Cardiac muscle cell (in vitro differentiated cells and primary cell): ENCODE measurements at regions not wholly inside any gene's neighbourhood (a gene's known extent, or its start where the extent isn't known, plus 50 kb on each side); places are given as distances from the start of the nearest gene placed in this dataset.

ENCODE experiments used
- DNase-seq, 2 donors: peaks; one replicate each; pipeline versions ENCODE4 v3.0.0 to v3.0.0-alpha.2; 2010 to 2017; ENCODE audit warnings: low read depth in 1 of 2, low spot score in 1 of 2
- H3K27ac ChIP-seq: fragments of 200-600 bp; sonication (generic); 2 replicates; pipeline ENCODE4 v1.5.1; 2016
- H3K27me3 ChIP-seq: fragments of 200-600 bp; sonication (generic); 2 replicates; pipeline ENCODE4 v1.6.0; 2016; ENCODE audit warnings: control low read depth
- H3K36me3 ChIP-seq: fragments of 200-600 bp; sonication (generic); 2 replicates; pipeline ENCODE4 v1.5.1; 2016; ENCODE audit warnings: control low read depth
- H3K4me1 ChIP-seq: fragments of 200-600 bp; sonication (generic); 2 replicates; pipeline ENCODE4 v1.8.1; 2017; ENCODE audit warnings: low read depth, mild to moderate bottlenecking, mixed run types
- H3K4me3 ChIP-seq: fragments of 200-600 bp; sonication (generic); 2 replicates; pipeline ENCODE4 v1.5.1; 2016; ENCODE audit warnings: mild to moderate bottlenecking
- H3K9me3 ChIP-seq: fragments of 200-600 bp; sonication (generic); 2 replicates; pipeline ENCODE4 v1.5.1; 2017; ENCODE audit warnings: low read depth, mild to moderate bottlenecking, control low read depth
- TF ChIP-seq, protein P1 (sequence below): IDR thresholded peaks from 2 replicates; pipeline ENCODE4 v1.5.1; 2012; ENCODE audit warnings: low read depth, mild to moderate bottlenecking, low read length

DNA sequence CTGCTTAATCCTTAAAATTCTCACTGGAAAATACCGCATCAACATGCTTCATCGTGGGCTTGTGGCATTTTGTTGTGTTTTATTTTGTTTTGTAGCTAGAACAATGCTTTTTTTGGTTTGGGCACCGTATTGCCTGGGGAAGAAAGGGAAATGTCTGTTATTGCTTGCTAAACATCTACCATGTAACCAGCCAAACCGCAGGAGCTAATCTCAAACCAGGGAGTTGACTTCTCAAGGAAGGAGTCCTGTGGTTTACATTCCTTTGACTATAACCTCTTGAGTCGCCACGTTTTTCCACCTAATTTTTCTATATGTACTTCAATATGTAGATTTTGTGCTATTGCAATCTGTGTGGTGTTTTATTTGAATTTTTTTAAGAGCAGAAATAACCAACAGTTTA lies 593.5 kb upstream of the SOX9 start:
- DNase-seq = peak in 1 of 2 donors; percentile 36
- no peaks in the 10 kb centered on the region for H3K36me3 ChIP-seq
- TF ChIP-seq, protein P1, sequence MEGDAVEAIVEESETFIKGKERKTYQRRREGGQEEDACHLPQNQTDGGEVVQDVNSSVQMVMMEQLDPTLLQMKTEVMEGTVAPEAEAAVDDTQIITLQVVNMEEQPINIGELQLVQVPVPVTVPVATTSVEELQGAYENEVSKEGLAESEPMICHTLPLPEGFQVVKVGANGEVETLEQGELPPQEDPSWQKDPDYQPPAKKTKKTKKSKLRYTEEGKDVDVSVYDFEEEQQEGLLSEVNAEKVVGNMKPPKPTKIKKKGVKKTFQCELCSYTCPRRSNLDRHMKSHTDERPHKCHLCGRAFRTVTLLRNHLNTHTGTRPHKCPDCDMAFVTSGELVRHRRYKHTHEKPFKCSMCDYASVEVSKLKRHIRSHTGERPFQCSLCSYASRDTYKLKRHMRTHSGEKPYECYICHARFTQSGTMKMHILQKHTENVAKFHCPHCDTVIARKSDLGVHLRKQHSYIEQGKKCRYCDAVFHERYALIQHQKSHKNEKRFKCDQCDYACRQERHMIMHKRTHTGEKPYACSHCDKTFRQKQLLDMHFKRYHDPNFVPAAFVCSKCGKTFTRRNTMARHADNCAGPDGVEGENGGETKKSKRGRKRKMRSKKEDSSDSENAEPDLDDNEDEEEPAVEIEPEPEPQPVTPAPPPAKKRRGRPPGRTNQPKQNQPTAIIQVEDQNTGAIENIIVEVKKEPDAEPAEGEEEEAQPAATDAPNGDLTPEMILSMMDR = no peak

GRCh38 chr17:71528210-71528609 lies 592.6 kb upstream of the SOX9 start:
- no peaks in the 10 kb centered on the region for H3K27me3 ChIP-seq
- TF ChIP-seq, protein P1 = no peak
- H3K27ac ChIP-seq = no peak overlapping the region
- H3K4me1 ChIP-seq = no peaks in the 10 kb centered on the region
- no peaks in the 10 kb centered on the region for H3K9me3 ChIP-seq
- no peaks in the 10 kb centered on the region for H3K36me3 ChIP-seq
- H3K4me3 ChIP-seq = no peak overlapping the region
- DNase-seq = no peak

More for the DNA sequence above, 593.5 kb upstream of the SOX9 start:
- Histone ChIP-seq H3K4me1 (no peaks in the 10 kb centered on the region), H3K4me3 (no peak overlapping the region), H3K9me3 (no peaks in the 10 kb centered on the region), H3K27me3 (no peaks in the 10 kb centered on the region), H3K27ac (no peak overlapping the region)

- H3K36me3 ChIP-seq = no peaks in the 10 kb centered on the region
- TF ChIP-seq, protein P1 = no peak
- DNase-seq = no peak
- H3K27ac ChIP-seq = no peak overlapping the region
- H3K4me1 ChIP-seq = no peaks in the 10 kb centered on the region
- no peaks in the 10 kb centered on the region for H3K27me3 ChIP-seq
- no peak overlapping the region for H3K4me3 ChIP-seq
- H3K9me3 ChIP-seq = no peaks in the 10 kb centered on the region
These were observed 590.6 kb upstream of the SOX9 start for GRCh38 chr17:71530248-71530647.

DNA sequence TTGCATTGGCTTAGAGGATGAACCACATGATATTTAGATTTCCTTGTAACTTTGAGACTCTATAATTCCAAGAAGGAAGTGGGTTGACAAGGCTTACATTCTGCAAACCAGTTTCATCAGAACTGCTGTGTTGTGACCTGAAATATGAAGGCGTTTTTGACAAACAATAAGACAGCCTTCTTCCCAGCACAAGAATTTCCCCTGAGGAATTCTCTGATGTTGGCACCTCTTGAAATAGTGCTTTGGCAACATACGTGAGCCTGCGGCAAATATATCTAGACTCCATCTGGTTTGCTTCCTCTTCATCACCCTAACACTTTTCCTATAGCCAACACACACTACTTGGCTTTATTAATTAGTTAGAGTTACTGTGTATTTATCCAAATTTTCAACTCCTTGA lies 585.5 kb upstream of the SOX9 start:
- Histone ChIP-seq H3K27me3 (no peaks in the 10 kb centered on the region), H3K27ac (no peak overlapping the region), H3K4me3 (no peak overlapping the region), H3K9me3 (no peaks in the 10 kb centered on the region), H3K36me3 (no peaks in the 10 kb centered on the region), H3K4me1 (no peaks in the 10 kb centered on the region)
- DNase-seq = no peak
- TF ChIP-seq, protein P1 = no peak

GRCh38 chr17:71546419-71546818 lies 574.4 kb upstream of the SOX9 start:
- Histone ChIP-seq H3K36me3 (no peaks in the 10 kb centered on the region), H3K4me1 (no peaks in the 10 kb centered on the region), H3K4me3 (no peak overlapping the region), H3K27me3 (no peaks in the 10 kb centered on the region), H3K27ac (no peak overlapping the region), H3K9me3 (no peaks in the 10 kb centered on the region)
- no peak for DNase-seq
- TF ChIP-seq, protein P1 = no peak

DNA sequence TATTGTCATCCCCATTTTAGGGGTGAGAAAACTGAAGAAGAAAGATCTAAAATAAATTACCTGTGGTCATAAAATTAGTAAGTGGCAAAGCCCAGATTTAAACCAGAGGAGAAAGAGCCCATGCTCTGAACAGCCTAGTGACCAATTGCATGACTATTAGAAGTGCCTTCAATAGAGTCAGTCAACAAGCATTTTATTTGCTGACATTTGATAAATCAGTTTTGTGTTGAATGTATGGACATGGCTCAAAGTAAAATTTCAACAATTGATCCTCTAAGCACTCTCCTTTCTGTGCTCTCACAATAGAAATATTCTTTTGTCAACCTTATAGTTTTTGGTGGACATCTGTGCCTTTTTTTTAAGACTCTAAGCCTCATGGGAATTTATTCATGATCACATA lies 572.9 kb upstream of the SOX9 start:
- Histone ChIP-seq H3K4me3 (no peak overlapping the region), H3K9me3 (no peaks in the 10 kb centered on the region), H3K36me3 (no peaks in the 10 kb centered on the region), H3K4me1 (no peaks in the 10 kb centered on the region), H3K27me3 (no peaks in the 10 kb centered on the region), H3K27ac (no peak overlapping the region)
- TF ChIP-seq, protein P1 = no peak
- no peak for DNase-seq
